Suppressor macrophage (primary cell): ENCODE measurements at regions not wholly inside any gene's neighbourhood (a gene's known extent, or its start where the extent isn't known, plus 50 kb on each side); places are given as distances from the start of the nearest gene placed in this dataset.

ENCODE experiments used
- DNase-seq, 4 experiments: peaks; one replicate each; pipeline ENCODE4 v3.0.0-alpha.2; 2020 to 2022

DNA sequence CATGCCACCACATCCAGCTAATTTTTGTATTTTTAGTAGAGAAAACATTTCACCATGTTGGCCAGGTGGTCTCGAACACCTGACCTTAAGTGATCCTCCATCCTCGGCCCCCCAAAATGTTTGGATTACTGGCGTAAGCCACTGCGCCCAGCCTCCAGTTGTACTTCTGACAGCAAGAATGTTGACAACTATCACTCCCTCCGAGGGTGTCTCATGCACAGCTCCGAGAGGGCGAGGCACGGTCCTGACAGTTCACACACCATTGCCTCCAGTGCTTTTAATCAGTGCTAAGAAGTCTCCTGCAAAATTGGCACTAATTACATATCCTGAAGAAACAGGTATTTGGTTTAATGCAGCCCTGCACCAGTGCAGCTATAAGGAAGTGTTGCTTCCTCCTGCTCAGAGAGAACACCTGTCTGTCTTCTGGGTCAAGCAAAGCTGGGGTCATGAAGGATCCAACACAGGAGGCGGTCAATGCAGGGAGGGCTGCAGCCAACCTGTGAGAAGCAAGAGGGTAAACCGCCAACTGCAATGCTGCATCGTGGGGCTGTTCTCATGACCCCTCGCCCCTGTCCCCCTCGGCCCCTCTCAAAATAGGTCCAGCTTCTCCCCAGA is 184.0 kb downstream of the MED10 start:
- DNase-seq, result no peak

DNA sequence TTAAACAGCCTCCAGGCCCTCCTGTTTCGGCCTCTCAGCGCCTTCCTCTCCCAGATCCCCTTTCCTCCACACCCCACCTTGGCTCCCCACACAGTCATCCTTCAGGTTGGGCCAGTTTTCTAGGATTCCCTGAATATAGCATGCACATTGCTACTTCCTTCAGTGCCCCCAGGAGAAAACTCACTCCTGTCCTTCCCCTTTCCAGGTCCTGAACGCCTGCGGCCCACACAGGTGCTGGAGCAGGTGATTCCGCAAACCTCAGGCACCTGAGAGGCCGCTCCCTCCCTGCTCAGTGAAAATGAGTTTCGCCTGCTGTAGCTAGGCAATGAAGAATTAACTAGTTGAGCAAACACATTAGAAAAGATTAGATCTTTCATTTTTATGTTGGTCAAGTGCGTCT is 185.0 kb downstream of the MED10 start:
- no peak for DNase-seq

DNA sequence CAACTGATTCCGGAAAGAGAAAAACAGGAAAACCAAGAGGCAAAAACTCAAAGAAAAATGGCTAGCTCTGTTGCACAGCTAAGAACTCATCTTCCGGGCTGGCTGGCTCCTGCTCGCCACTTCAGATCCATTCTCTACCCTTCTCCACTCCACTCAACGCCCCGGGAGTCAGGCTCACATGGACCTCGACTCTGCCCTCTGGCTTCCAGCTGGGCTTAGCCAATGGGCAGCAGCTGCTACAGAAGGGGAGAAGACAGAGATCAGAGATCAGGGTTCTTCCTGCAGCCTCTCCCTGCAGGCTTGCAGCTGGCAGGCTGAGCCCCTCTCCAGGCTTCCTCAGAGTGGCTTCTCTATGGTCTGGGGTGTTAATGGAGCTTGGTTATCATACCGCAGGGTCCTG is 187.5 kb downstream of the MED10 start:
- no peak for DNase-seq

DNA sequence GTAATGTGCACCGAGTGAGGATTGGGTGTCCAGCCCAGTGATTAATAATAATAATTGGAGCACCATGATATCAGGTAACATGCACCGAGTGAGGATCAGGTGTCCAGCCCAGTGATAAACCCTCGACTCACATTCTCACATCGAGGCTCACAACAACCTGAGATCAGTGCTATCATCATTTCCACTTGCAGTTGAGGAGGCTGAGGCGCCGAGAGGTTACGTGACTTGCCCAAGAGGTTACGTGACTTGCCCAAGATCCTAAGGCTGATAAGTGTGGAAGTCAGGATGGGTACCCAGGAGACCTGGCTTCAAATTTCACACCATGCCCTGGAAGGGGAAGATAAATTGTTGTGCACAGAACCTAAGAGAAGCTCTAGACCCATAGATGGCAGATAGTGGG is 189.4 kb downstream of the MED10 start:
- DNase-seq, result no peak

DNA sequence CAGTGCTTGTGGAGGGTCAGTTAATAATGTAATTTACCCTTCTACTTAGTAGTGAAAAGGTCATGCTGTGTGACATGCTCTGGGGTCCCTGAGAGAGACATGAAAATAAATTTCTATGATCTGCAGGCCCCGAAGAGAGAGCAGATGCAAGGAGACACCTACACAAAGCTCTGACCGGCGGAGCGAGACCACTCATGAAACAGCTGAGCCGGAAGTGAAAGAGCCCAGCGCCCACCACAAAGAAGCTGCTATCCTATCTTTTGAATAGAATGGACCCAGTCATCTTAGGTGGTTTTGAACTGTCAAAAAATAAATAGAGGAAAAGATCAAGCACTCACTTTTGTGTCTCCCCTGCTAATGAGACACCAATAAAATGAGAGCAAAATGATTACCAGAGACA is 190.0 kb downstream of the MED10 start:
- no peak for DNase-seq

DNA sequence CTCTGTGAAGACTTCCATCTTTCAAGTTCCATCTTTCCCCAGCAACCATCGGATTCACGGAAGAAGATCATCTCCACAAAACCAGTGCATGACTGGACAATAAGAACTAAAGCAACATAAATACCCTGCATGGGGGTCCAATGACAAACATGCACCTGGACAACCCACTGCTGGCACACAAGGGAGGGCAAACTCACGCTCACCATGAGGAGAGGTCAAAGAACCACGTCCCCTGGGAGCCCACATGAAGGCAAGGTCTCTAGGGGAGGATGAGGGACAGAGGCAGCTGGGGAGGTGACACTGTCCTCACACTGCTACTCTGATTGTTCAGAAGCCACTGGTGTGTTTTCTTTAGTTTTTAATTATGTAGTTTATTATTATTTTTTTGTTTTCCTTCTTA is 190.8 kb downstream of the MED10 start:
- DNase-seq, result no peak

DNA sequence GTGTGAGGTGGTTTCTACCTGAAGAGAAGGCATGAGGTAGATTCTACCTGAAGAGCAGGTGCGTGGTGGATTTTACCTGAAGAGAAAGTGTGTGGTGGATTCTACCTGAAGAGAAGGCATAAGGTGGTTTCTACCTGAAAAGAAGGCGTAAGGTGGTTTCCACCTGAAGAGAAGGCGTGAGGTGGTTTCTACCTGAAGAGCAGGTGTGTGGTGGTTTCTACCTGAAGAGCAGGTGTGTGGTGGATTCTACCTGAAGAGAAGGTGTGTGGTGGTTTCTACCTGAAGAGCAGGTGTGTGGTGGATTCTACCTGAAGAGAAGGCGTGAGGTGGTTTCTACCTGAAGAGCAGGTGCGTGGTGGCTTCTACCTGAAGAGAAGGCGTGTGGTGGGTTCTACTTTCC is 192.8 kb downstream of the MED10 start:
- no peak for DNase-seq

DNA sequence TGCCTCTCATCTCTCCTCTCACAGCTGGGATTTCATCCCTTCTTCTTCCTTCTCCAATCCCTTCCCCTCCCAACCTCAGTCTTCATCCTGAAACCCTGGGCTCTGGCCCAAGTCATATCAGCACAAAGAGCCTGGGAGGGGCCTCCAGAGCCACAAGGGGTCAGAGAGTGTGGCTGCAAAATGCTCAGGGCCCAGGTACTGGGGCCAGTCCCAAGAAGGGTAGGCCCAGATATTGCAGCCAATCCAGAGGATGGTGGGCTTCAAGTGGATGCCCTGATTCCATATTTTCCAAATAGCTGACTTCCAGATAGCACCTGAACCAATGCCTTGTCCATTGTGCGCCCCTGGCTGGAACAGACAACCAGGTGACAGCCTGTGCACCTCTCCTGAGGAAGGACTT is 193.9 kb downstream of the MED10 start:
- DNase-seq, result no peak

DNA sequence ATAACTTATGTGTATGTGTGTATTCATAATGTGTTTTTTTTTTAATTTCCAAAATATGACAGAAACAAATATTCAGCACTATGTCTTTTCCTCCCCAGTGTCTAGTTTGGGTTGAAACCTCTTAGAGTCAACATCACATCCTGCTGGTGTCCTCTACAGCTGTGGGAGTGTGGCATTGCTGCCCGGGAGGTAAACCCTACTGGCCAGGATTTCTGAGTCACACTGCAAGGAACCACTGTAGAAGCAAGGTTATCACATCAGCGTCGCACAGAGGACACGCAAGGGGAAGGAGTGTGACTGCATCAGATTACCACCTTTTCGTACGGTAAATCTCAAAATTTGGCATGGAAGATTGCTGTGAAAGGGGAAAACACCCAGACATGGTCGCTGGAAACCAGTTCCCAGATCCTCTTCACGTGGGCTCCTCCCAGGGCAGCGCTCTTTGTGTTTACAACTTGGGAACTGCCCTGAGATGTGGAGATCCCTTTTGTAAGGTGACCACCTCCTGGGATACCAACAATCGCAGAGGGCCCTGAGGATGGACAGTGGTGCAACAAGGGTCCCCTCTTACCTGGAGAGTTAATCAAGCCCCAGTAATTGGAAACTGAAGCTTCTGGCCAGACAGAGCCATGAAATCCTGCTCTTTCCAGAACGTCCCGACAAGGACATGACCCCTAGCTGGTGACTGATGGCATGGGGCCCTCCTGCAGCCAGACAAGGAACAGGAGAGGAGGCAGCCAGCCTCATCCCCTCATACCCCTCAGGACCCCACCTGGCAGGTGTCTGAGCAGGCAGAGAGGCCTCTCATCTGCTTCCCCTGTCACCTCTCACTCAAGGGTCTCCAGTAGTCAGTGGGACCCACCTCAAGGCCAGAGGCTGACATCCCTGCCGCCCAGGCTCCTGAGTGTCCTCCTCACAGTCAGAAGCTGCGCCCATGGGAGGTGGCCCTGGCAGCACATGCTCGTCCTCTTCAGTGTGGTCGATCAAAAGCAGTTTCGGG is 194.7 kb downstream of the MED10 start:
- no peak for DNase-seq

DNA sequence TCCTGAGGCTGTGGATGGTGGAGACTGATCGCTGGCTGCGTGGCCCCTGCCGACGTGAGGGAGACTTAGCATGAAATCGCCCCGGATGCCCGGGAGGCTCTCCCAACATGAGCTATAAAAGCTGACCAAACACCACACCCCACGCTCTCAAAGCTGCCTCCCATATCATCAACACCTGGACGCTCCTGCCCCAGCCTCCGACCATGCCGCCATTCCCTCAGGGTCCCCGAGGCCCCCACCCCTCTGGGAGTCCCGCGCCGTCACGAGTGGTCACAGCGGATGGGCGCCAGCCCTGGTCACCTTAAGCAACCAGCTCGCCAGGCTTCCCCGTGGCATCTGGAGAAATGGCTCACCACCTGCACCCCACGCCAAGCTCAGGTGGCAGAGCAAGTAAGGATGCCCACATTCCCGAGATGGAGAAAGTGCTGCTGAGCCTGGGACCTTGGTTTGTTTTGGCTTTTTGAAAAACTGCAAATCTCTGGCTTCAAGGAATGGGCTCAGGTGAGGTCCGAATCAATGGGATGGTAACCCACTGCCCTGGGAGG is 196.0 kb downstream of the MED10 start:
- DNase-seq, result no peak

DNA sequence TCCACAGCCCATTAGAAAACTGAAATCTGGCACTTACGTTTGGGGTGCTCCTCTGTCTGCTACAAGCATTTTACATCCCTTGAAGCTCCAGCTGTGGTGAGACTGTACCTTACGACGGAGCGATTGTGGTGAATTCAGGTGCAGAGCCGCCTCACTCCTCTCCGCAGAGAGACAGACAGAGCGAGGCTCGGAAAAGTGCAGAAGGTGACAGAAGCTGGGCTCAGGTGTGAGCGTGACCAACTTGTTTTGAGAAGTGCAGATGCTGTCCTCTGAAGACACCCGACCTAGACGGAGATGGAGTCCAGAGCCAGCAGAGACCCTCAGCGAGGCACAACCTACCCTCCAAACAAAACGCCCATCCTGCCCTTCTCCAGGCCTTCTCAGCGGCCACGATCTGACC is 196.5 kb downstream of the MED10 start:
- no peak for DNase-seq

DNA sequence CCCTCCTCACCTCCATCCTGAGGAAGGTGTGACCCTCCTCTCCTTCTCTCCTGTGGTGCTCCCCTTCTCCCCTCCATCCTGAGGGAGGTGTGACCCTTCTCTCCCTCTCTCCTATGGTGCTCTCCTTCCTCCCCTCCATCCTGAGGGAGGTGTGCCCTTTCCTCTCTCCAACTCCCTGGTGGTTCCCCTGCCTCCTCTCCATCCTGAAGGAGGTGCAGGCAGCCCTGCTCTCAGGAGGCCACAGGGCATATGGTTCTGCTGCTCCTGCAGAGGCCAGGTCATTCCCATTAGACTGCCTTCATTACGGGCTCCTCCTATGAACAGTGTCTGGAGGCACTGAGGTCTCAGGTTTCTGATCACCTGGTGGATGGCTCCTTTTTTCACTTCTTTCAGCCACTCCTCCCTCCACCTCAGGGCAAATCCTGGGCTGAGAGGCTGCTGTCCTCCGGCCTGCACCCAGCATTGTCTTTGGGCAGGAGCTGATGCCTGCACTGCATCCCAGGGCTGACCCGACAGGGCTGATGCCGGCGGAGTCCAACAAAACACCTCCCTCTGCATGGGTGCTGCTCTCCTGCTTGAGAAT is 197.1 kb downstream of the MED10 start:
- DNase-seq, result no peak

DNA sequence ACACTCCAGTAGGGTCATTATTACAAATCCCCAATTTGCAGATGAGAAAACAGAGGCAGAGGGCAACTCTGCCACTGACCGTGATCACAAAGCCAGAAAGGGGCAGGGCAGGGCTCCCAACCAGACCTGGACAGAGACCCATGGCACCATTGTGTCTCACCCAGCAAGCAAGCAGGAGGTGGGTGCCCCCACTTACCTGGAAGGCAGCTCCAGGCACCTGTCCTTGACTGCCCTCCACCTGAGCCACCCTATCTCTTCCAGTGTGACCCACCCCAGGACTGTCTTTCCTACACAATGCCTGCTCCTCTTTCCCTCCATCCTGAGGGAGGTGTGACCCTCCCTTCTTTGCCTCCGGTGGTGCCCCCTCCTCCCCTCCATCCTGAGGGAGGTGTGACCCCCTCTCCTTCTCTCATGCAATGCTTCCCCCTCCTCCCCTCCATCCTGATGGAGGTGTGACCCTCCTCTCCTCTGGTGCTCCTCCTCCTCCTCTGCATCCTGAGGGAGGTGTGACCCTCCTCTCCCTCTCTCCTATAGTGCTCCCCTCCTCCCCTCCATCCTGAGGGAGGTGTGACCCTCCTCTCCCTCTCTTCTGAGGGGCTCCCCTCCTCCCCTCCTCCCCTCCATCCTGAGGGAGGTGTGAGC is 198.0 kb downstream of the MED10 start:
- DNase-seq, result no peak

DNA sequence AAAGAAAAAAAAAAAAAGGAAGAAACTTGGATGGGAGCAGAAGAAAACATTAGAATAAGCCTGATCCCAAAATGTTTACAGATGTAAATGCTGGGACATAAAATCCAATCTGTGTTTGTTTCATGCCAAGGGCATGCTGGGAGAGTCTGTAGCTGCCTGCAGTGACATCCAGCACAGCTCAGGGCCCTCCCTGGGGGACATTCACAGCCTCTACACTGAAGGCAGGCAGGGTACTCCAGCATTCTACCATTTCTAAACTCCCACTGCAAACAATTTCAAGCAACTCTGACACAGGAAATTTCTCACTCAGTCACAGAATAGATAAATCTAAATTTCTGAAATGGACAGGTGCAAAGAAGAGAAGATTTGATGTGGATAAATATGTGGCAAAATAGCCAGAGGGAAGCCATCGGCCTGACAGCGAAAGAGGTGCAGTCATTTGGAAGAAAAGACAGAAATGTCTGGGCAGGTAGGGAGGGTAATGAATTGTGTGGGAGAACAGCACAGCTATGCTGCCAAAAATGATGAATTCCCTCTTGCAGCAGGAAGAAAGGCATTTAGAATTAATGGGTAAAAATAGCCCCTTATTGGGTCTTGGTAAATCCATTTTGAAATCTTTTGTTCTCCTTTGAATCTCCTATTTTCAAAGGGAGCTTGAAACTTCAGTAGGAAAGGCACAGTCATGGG is 199.4 kb downstream of the MED10 start:
- DNase-seq, result no peak

DNA sequence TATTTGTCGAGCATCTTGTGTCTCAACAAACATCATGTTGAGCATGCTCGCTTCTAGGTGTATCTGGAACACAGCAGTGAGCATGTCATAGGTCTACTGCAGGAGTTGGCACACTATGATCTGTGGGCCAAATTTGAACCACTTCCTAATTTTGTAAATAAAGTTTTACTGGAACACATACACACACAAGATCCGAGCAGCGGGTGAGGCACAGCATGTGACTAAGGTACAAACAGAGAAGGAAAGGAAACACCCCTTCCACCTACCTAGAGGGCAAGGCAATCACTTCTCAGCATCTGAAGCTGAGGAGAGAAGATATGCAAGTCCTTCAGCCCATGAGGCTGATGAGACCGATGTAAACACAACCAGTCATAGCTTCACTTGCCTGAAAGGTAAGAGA is 200.4 kb downstream of the MED10 start:
- DNase-seq, result no peak

DNA sequence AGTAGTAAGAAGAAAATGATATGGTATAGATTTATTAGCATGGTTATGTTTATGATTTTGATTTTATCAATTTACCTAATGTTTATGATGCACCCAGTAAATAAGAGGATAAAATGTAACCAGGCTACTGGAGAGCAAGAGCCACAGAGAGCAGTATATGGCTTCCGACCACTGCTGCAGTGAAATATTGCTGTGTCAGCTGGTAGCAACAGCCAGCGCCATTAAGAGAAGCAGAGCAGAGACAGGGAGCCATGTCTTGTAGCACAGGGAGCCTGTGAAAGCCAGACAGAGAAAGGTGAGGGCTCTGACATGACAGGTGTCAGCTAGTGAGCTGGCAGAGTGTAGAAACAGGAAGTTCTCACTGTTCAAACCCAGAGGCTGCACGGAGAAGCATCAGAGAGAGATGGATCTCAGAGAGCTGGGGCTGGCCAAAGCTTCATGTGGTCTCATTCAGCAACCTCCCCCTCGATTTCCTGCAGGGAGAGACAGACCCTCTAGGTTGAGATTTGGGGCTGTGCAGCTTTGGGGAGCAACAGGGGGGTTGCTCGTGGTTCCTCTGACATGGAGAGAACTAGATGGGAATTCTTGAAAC is 202.1 kb downstream of the MED10 start:
- DNase-seq, result no peak

DNA sequence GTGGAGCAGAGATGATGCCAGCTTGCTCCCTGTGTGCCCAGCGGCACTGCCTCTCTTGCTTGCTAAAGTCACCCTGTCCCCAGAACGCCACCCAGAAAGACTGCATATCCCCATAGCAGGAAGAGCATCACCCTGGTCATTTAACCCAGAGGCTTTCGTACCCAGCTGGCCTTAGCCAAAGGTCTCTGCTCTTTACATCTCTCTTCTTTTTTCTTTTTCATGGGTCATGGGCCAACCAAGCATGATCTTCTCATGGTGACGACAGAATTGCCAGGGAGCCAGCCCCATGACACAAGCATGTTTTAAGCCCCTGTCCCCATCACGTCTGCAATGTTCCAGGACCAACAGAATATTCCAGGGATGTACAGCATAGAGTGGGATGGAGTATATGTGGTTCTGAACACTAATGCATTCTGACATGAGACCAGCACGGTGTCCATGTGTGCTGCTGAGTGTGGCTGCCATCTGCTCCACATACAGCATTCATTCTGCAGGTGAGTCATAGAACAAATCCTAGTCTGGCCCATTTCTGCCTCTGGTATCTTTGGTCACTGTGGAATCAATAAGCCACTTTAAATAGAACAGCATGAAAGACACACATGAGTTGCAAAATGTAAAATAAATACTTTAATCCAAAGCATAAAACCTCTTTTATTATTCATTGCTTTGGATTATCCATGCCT is 203.0 kb downstream of the MED10 start:
- DNase-seq, result no peak

DNA sequence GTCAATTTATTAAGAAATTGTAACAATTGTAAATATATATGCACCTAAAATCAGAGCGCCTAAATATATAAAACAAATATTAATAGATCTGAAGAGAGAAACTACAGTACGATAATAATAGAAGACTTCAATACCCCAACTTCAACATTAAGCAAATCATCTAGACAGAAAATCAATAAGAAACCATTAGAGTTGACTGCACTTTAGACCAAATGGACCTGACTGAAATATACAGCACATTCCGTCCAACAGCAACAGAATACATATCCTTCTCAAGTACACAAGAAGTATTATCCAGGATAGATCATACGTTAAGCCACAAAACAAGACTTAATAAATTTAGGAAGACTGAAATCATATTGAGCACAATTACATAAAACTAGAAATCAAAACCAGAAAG is 208.7 kb downstream of the MED10 start:
- no peak for DNase-seq

DNA sequence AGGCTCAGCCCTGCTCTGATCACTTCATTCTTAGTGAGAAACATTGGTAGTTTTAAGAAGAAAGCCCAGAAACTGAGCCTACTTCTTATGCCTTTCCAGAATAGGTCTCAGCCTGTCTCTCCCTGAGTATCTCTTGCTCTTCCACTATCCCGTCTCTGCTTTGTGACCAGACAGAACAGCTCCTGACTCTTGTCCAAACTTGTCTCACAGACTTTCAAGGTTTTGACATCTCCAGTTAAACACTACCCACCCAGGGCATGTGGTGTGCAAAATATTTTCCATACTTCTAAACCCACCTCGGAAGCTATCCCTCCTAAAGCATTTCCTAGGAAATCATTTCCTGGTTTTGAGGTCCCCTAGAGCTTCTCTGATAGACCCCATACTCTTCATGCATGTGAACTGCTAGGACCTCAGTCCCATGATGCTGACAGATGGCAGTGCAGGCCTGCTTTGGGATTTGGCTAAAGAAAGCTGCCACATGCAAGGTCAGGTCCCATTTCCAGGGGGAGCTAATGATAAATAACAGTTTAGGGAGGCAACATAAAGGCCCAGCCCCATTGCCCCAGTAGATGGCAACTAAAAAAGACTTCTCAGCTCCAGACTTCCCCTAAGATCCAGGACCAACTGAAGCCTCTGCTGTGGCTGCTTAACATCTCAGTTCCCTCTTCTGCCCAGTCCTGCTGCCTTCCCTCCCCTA is 211.5 kb downstream of the MED10 start:
- no peak for DNase-seq

DNA sequence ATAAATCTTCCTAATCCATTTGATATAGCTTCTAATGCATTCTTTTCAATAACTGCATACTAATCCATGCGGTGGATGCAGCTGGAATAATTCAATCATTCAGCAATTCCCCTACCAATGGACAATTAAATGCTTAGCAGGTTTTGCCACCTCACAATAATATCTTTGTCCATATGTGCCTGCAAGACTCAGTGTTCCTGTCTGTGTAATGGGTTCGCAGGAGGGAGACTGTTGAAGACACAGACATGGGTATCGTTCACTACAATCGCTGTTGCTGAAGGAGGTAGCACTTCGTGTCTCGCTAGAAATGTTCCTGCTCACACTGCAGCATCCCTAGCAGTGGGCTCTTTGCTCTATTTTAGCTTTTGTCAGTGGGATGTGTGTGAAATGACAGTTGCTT is 214.4 kb downstream of the MED10 start:
- no peak for DNase-seq

DNA sequence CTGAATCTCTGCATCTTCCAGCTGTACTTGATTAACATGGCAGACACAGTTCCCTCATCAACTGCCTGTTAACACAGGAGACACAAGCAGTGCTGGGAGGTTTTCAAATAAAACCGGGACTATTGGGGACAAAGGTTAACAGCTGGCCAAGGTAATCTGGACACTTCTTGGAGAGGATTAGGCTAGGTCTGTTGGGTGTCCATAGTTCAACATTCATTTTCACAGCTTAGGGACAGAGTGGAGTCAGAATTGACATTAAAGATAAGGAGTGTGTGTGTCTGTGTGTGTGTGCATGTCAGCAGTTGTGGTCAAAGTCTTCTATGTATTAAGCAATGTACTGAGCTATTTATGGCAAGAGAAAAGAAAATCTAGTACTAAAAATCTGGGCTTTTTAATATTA is 216.2 kb downstream of the MED10 start:
- no peak for DNase-seq
